Erythroblast (primary cell): ENCODE measurements at regions not wholly inside any gene's neighbourhood (a gene's known extent, or its start where the extent isn't known, plus 50 kb on each side); places are given as distances from the start of the nearest gene placed in this dataset.

Experiments
- GATA1 ChIP-seq: IDR thresholded peaks from 2 replicates; pipeline ENCODE4 v1.6.1; 2011; ENCODE audit warnings: low read depth, mild to moderate bottlenecking, control low read depth, low read length, moderate library complexity
- POLR2A ChIP-seq: IDR thresholded peaks from 2 replicates; pipeline ENCODE4 v1.6.1; 2011; ENCODE audit warnings: mild to moderate bottlenecking, low read length

- TF ChIP-seq POLR2A (no peak), GATA1 (no peak)
Measured at GRCh38 chr1:57721001-57721400, 297.1 kb upstream of the DAB1 start.
